ENCODE measurements at regions not wholly inside any gene's neighbourhood (a gene's known extent, or its start where the extent isn't known, plus 50 kb on each side); places are given as distances from the start of the nearest gene placed in this dataset.

GRCh38 chr2:153079315-153079714 lies 360.9 kb downstream of the ARL6IP6 start:
- ChIA-PET POLR2A (no interaction called here), CTCF (no interaction called here)
- TF ChIP-seq CTCF (IDR thresholded peaks at IDR 0.05; ENCODE audit: low read depth, low read length): no peak
- Histone ChIP-seq H3K27me3 (ENCODE audit: control insufficient read depth, insufficient read depth, low read length) (no peaks in the 10 kb centered on the region), H3K27ac (ENCODE audit: low read depth, low read length) (no peak overlapping the region), H3K9me3 (ENCODE audit: control insufficient read depth, insufficient read depth, low read length) (peaks cover 3% of the 10 kb centered on the region), H3K4me3 (ENCODE audit: low read depth, low read length) (no peak overlapping the region)
- DNase-seq (ENCODE audit: low read depth, low spot score): no peak

DNA sequence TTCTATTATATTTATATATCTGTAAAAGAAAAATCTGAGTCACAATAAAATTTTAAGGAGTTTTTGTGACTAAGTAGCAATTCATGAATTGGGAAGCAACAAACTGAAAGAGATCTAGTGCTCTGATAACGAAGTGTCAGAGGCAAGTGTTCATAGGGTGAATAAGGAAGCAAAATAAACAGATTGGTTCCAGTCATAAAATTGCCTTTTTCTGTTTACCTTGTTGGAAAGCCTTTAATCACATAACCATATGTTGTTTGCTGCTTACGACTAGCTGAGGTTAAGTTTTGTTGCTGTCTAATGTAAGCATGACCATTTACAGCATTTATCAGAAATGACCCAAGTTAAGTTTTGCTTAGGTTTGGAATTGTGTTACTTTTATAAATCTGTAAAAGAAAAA lies 358.9 kb downstream of the ARL6IP6 start:
- no peaks in the 10 kb centered on the region for H3K27me3 ChIP-seq (ENCODE audit: control insufficient read depth, insufficient read depth, low read length)
- POLR2A ChIA-PET: no interaction called here
- H3K9me3 ChIP-seq (ENCODE audit: control insufficient read depth, insufficient read depth, low read length): peaks cover 3% of the 10 kb centered on the region; the same call in 1 of the 2 replicates
- no peak for TF ChIP-seq CTCF (IDR thresholded peaks at IDR 0.05; ENCODE audit: low read depth, low read length)
- CTCF ChIA-PET: no interaction called here
- H3K27ac ChIP-seq (ENCODE audit: low read depth, low read length): no peak overlapping the region
- DNase-seq (ENCODE audit: low read depth, low spot score): no peak
- H3K4me3 ChIP-seq (ENCODE audit: low read depth, low read length): no peak overlapping the region

GRCh38 chr2:153074207-153074606 lies 355.8 kb downstream of the ARL6IP6 start:
- no peak overlapping the region for H3K27ac ChIP-seq (ENCODE audit: low read depth, low read length)
- no peak for TF ChIP-seq CTCF (IDR thresholded peaks at IDR 0.05; ENCODE audit: low read depth, low read length)
- H3K4me3 ChIP-seq (ENCODE audit: low read depth, low read length): no peak overlapping the region
- H3K27me3 ChIP-seq (ENCODE audit: control insufficient read depth, insufficient read depth, low read length): no peaks in the 10 kb centered on the region
- ChIA-PET POLR2A (no interaction called here), CTCF (no interaction called here)
- no peak for DNase-seq (ENCODE audit: low read depth, low spot score)
- peaks cover 3% of the 10 kb centered on the region; the same call in 1 of the 2 replicates for H3K9me3 ChIP-seq (ENCODE audit: control insufficient read depth, insufficient read depth, low read length)

GRCh38 chr2:153072813-153073212 lies 354.4 kb downstream of the ARL6IP6 start:
- Histone ChIP-seq H3K27me3 (ENCODE audit: control insufficient read depth, insufficient read depth, low read length) (no peaks in the 10 kb centered on the region), H3K27ac (ENCODE audit: low read depth, low read length) (no peak overlapping the region), H3K4me3 (ENCODE audit: low read depth, low read length) (no peak overlapping the region), H3K9me3 (ENCODE audit: control insufficient read depth, insufficient read depth, low read length) (no peaks in the 10 kb centered on the region)
- CTCF ChIA-PET: no interaction called here
- POLR2A ChIA-PET: no interaction called here
- DNase-seq (ENCODE audit: low read depth, low spot score): no peak
- no peak for TF ChIP-seq CTCF (IDR thresholded peaks at IDR 0.05; ENCODE audit: low read depth, low read length)

- ChIA-PET CTCF (no interaction called here), POLR2A (no interaction called here)
- DNase-seq (ENCODE audit: low read depth, low spot score): no peak
- no peak for TF ChIP-seq CTCF (IDR thresholded peaks at IDR 0.05; ENCODE audit: low read depth, low read length)
- Histone ChIP-seq H3K9me3 (ENCODE audit: control insufficient read depth, insufficient read depth, low read length) (no peaks in the 10 kb centered on the region), H3K27ac (ENCODE audit: low read depth, low read length) (no peak overlapping the region), H3K27me3 (ENCODE audit: control insufficient read depth, insufficient read depth, low read length) (no peaks in the 10 kb centered on the region), H3K4me3 (ENCODE audit: low read depth, low read length) (no peak overlapping the region)
Measured at GRCh38 chr2:153072077-153072476, 353.7 kb downstream of the ARL6IP6 start.

All from AG04450 (cell line).